ENCODE measurements at regions not wholly inside any gene's neighbourhood (a gene's known extent, or its start where the extent isn't known, plus 50 kb on each side); places are given as distances from the start of the nearest gene placed in this dataset.
"Not testable (repeated sequence)": the region's sequence is repeated elsewhere in the genome, so short reads cannot be mapped to it uniquely, and the experiment has no call there.

- H3K4me3 ChIP-seq (ENCODE audit: low read depth, low read length), result no peak overlapping the region
- no peak for DNase-seq (ENCODE audit: low read depth)
- TF ChIP-seq, protein P1, sequence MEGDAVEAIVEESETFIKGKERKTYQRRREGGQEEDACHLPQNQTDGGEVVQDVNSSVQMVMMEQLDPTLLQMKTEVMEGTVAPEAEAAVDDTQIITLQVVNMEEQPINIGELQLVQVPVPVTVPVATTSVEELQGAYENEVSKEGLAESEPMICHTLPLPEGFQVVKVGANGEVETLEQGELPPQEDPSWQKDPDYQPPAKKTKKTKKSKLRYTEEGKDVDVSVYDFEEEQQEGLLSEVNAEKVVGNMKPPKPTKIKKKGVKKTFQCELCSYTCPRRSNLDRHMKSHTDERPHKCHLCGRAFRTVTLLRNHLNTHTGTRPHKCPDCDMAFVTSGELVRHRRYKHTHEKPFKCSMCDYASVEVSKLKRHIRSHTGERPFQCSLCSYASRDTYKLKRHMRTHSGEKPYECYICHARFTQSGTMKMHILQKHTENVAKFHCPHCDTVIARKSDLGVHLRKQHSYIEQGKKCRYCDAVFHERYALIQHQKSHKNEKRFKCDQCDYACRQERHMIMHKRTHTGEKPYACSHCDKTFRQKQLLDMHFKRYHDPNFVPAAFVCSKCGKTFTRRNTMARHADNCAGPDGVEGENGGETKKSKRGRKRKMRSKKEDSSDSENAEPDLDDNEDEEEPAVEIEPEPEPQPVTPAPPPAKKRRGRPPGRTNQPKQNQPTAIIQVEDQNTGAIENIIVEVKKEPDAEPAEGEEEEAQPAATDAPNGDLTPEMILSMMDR (IDR thresholded peaks at IDR 0.05; ENCODE audit: insufficient read depth, low read length), result no peak
Measured at GRCh38 chr18:43978174-43978573, 700.9 kb upstream of the SYT4 start.

- DNase-seq (ENCODE audit: low read depth), result no peak
- TF ChIP-seq, protein P1 (IDR thresholded peaks at IDR 0.05; ENCODE audit: insufficient read depth, low read length), result no peak
- no peak overlapping the region for H3K4me3 ChIP-seq (ENCODE audit: low read depth, low read length)
Measured at GRCh38 chr18:43982582-43982981, 698.1 kb upstream of the SETBP1 start.

- H3K4me3 ChIP-seq (ENCODE audit: low read depth, low read length); DNase-seq (ENCODE audit: low read depth): not testable (repeated sequence)
Measured at GRCh38 chr18:43987061-43987460, 693.6 kb upstream of the SETBP1 start.

- TF ChIP-seq, protein P1 (IDR thresholded peaks at IDR 0.05; ENCODE audit: insufficient read depth, low read length), result no peak
- no peak for DNase-seq (ENCODE audit: low read depth)
- no peak overlapping the region for H3K4me3 ChIP-seq (ENCODE audit: low read depth, low read length)
Measured at GRCh38 chr18:43992741-43993140, 687.9 kb upstream of the SETBP1 start.

DNA sequence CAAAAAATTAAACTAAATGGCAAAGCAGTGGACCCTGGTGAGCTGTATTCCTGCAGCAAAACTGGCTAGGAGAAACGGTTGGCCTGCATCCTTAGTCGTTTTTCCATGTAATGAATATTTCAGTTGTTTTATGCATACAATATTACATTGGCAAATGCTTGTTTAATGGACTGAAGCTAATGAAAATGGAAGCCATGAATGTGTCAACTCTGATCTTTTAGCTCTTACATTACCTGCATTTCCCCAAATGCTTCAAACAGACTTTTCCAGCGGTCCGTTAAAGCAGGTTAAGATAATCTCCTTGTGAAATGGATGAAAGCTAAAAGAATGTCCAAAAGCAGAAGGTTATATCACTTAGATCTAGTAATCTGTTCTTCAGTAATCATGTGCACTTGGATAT is 686.3 kb upstream of the SETBP1 start:
- H3K4me3 ChIP-seq (ENCODE audit: low read depth, low read length), result no peak overlapping the region
- DNase-seq (ENCODE audit: low read depth), result no peak
- TF ChIP-seq, protein P1 (IDR thresholded peaks at IDR 0.05; ENCODE audit: insufficient read depth, low read length), result no peak

DNA sequence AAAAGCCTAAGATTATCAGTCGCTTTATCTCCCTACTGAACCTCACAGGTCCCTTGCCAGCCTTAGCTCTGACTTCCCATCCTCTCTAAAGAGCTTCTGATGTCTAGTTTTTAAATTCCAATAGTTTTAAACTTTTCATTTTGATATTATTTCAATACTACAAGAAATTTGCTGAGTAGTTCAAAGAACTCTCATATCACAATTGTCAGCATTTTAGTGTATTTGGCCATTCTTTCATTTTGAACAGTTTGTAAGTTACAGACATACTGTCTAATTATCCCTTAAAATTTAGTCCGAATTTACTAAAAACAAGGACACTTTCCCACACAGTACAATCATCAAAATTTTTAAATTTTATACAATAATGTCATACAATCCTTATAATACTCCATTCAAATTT is 666.8 kb upstream of the SETBP1 start:
- TF ChIP-seq, protein P1 (IDR thresholded peaks at IDR 0.05; ENCODE audit: insufficient read depth, low read length), result no peak
- H3K4me3 ChIP-seq (ENCODE audit: low read depth, low read length), result no peak overlapping the region
- no peak for DNase-seq (ENCODE audit: low read depth)

GRCh38 chr18:44025421-44025820 is 655.3 kb upstream of the SETBP1 start:
- H3K4me3 ChIP-seq (ENCODE audit: low read depth, low read length), result no peak overlapping the region
- TF ChIP-seq, protein P1 (IDR thresholded peaks at IDR 0.05; ENCODE audit: insufficient read depth, low read length), result no peak

More at GRCh38 chr18:44025421-44025820, 655.3 kb upstream of the SETBP1 start:
- no peak for DNase-seq (ENCODE audit: low read depth)

Measured in fibroblast of the aortic adventitia (primary cell).